ENCODE measurements at regions not wholly inside any gene's neighbourhood (a gene's known extent, or its start where the extent isn't known, plus 50 kb on each side); places are given as distances from the start of the nearest gene placed in this dataset.
"Not testable (repeated sequence)": the region's sequence is repeated elsewhere in the genome, so short reads cannot be mapped to it uniquely, and the experiment has no call there.

DNA sequence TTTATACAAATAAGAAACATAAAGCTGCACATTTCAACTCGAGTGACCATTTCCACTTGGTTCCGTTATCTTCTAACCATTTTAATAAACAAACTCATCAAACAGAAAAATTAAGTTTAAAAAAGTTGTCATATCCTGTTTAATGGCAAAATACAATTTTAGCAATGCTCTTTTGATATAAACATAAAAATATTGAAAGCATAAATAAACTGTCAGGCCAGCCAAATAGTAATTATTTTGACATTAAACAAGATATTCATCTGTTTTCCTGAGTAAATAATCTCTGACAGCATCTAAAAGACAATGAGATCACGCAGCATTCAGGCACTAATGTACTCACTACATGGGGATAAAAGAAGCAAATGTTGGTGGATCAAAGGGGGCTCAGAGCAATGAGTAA lies 145.3 kb upstream of the ATP5MC3 start:
- H3K4me1 ChIP-seq (ENCODE audit: control insufficient read depth in 4 of 4, insufficient read depth in 4 of 4, low read length in 3 of 4), result no peaks in the 10 kb centered on the region
- no peak overlapping the region for H3K9ac ChIP-seq (ENCODE audit: low read depth in 1 of 2, low read length in 2 of 2)
- no peak overlapping the region for H3K4me3 ChIP-seq (ENCODE audit: low read depth in 1 of 3, low read length in 3 of 3)
- WGBS, result 78% methylated on average over 3 of the region's 3 CpGs
- peaks cover 0 to 7% (median 2%) of the 10 kb centered on the region in 4 donors for H3K27me3 ChIP-seq (ENCODE audit: control insufficient read depth in 4 of 4, insufficient read depth in 4 of 4, low read length in 3 of 4)
- no peak for DNase-seq (ENCODE audit: low spot score)
- H3K9me3 ChIP-seq (ENCODE audit: control insufficient read depth in 4 of 4, low read length in 3 of 4), result peaks cover 0 to 2% (median 0%) of the 10 kb centered on the region in 4 donors
- H3K36me3 ChIP-seq (ENCODE audit: control insufficient read depth in 4 of 4, insufficient read depth in 3 of 4, low read depth in 1 of 4, low read length in 3 of 4), result no peaks in the 10 kb centered on the region
- TF ChIP-seq TAF1 (conservative IDR thresholded peaks at IDR 0.05) (no peak), ZBTB33 (IDR thresholded peaks at IDR 0.05) (no peak), FOXA1 (IDR thresholded peaks at IDR 0.05) (no peak), HNF4G (IDR thresholded peaks at IDR 0.05) (no peak), JUND (IDR thresholded peaks at IDR 0.05) (no peak), FOXA2 (IDR thresholded peaks at IDR 0.05) (no peak), EGR1 (IDR thresholded peaks at IDR 0.05; ENCODE audit: low read depth in 2 of 2) (no peak)
- TF ChIP-seq, protein P1, sequence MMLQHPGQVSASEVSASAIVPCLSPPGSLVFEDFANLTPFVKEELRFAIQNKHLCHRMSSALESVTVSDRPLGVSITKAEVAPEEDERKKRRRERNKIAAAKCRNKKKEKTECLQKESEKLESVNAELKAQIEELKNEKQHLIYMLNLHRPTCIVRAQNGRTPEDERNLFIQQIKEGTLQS (IDR thresholded peaks at IDR 0.05), result no peak
- TF ChIP-seq, protein P2, sequence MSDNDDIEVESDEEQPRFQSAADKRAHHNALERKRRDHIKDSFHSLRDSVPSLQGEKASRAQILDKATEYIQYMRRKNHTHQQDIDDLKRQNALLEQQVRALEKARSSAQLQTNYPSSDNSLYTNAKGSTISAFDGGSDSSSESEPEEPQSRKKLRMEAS (IDR thresholded peaks at IDR 0.05), result no peak
- no peak overlapping the region for H3K27ac ChIP-seq (ENCODE audit: low read depth in 1 of 2, low read length in 2 of 2)

DNA sequence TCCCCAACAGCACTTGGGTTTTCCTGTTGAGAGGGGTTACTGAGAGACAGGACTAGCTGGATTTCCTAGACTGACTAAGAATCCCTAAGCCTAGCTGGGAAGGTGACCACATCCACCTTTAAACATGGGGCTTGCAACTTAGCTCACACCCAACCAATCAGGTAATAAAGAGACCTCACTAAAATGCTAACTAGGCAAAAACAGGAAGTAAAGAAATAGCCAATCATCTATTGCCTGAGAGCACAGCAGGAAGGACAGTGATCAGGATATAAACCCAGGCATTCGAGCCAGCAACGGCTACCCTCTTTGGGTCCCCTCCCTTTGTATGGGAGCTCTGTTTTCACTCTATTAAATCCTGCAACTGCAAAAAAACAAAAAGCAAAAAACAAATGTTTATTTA lies 144.7 kb upstream of the ATP5MC3 start:
- not testable (repeated sequence) for H3K27me3 ChIP-seq (ENCODE audit: control insufficient read depth in 4 of 4, insufficient read depth in 4 of 4, low read length in 3 of 4); H3K36me3 ChIP-seq (ENCODE audit: control insufficient read depth in 4 of 4, insufficient read depth in 3 of 4, low read depth in 1 of 4, low read length in 3 of 4); H3K4me1 ChIP-seq (ENCODE audit: control insufficient read depth in 4 of 4, insufficient read depth in 4 of 4, low read length in 3 of 4); H3K9me3 ChIP-seq (ENCODE audit: control insufficient read depth in 4 of 4, low read length in 3 of 4); DNase-seq (ENCODE audit: low spot score); H3K9ac ChIP-seq (ENCODE audit: low read depth in 1 of 2, low read length in 2 of 2); H3K4me3 ChIP-seq (ENCODE audit: low read depth in 1 of 3, low read length in 3 of 3); H3K27ac ChIP-seq (ENCODE audit: low read depth in 1 of 2, low read length in 2 of 2)
- 73% methylated on average over 2 of the region's 2 CpGs for WGBS

DNA sequence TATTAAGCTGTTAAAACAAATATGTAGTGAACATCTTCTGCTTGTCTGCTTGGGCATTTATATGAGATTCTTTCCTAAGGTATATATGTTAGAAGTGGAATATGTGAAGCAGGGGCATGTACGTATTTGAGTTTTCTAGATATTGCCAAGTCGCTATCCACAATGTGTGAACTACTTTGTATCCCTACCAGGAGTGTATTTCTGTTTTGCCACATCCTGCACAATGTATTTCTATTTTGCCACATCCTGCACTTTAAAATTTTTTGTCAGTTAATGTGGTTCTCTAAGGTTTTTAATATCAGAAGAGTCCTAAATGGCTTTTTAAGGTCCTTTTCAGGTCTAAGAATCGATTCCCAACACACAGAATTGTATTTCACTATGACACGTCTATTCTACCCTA lies 141.7 kb upstream of the ATP5MC3 start:
- H3K27ac ChIP-seq (ENCODE audit: low read depth in 1 of 2, low read length in 2 of 2), result no peak overlapping the region
- no peak overlapping the region for H3K4me3 ChIP-seq (ENCODE audit: low read depth in 1 of 3, low read length in 3 of 3)
- peaks cover 0 to 7% (median 3%) of the 10 kb centered on the region in 4 donors for H3K27me3 ChIP-seq (ENCODE audit: control insufficient read depth in 4 of 4, insufficient read depth in 4 of 4, low read length in 3 of 4)
- no peak for DNase-seq (ENCODE audit: low spot score)
- WGBS, result 80% methylated on average over 4 of the region's 4 CpGs
- no peak overlapping the region for H3K9ac ChIP-seq (ENCODE audit: low read depth in 1 of 2, low read length in 2 of 2)
- no peaks in the 10 kb centered on the region for H3K4me1 ChIP-seq (ENCODE audit: control insufficient read depth in 4 of 4, insufficient read depth in 4 of 4, low read length in 3 of 4)
- peaks cover 0 to 2% (median 0%) of the 10 kb centered on the region in 4 donors for H3K9me3 ChIP-seq (ENCODE audit: control insufficient read depth in 4 of 4, low read length in 3 of 4)
- no peaks in the 10 kb centered on the region for H3K36me3 ChIP-seq (ENCODE audit: control insufficient read depth in 4 of 4, insufficient read depth in 3 of 4, low read depth in 1 of 4, low read length in 3 of 4)
- TF ChIP-seq, protein P2 (IDR thresholded peaks at IDR 0.05), result no peak
- TF ChIP-seq, protein P3, sequence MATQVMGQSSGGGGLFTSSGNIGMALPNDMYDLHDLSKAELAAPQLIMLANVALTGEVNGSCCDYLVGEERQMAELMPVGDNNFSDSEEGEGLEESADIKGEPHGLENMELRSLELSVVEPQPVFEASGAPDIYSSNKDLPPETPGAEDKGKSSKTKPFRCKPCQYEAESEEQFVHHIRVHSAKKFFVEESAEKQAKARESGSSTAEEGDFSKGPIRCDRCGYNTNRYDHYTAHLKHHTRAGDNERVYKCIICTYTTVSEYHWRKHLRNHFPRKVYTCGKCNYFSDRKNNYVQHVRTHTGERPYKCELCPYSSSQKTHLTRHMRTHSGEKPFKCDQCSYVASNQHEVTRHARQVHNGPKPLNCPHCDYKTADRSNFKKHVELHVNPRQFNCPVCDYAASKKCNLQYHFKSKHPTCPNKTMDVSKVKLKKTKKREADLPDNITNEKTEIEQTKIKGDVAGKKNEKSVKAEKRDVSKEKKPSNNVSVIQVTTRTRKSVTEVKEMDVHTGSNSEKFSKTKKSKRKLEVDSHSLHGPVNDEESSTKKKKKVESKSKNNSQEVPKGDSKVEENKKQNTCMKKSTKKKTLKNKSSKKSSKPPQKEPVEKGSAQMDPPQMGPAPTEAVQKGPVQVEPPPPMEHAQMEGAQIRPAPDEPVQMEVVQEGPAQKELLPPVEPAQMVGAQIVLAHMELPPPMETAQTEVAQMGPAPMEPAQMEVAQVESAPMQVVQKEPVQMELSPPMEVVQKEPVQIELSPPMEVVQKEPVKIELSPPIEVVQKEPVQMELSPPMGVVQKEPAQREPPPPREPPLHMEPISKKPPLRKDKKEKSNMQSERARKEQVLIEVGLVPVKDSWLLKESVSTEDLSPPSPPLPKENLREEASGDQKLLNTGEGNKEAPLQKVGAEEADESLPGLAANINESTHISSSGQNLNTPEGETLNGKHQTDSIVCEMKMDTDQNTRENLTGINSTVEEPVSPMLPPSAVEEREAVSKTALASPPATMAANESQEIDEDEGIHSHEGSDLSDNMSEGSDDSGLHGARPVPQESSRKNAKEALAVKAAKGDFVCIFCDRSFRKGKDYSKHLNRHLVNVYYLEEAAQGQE (IDR thresholded peaks at IDR 0.05), result no peak
- TF ChIP-seq RAD21 (IDR thresholded peaks at IDR 0.05) (no peak), SP1 (IDR thresholded peaks at IDR 0.05) (no peak), GABPA (IDR thresholded peaks at IDR 0.05 in 1 of 2, conservative IDR thresholded peaks at IDR 0.05 in 1 of 2) (no peak), FOXA2 (IDR thresholded peaks at IDR 0.05) (no peak), EGR1 (IDR thresholded peaks at IDR 0.05; ENCODE audit: low read depth in 2 of 2) (no peak), JUND (IDR thresholded peaks at IDR 0.05) (no peak), ZBTB33 (IDR thresholded peaks at IDR 0.05) (no peak), TAF1 (conservative IDR thresholded peaks at IDR 0.05) (no peak), FOXA1 (IDR thresholded peaks at IDR 0.05) (no peak), NR2F2 (IDR thresholded peaks at IDR 0.05) (no peak), RXRA (IDR thresholded peaks at IDR 0.05) (no peak), HNF4A (conservative IDR thresholded peaks at IDR 0.05) (no peak), YY1 (IDR thresholded peaks at IDR 0.05) (no peak)
- TF ChIP-seq, protein P1 (IDR thresholded peaks at IDR 0.05), result no peak
- TF ChIP-seq, protein P4, sequence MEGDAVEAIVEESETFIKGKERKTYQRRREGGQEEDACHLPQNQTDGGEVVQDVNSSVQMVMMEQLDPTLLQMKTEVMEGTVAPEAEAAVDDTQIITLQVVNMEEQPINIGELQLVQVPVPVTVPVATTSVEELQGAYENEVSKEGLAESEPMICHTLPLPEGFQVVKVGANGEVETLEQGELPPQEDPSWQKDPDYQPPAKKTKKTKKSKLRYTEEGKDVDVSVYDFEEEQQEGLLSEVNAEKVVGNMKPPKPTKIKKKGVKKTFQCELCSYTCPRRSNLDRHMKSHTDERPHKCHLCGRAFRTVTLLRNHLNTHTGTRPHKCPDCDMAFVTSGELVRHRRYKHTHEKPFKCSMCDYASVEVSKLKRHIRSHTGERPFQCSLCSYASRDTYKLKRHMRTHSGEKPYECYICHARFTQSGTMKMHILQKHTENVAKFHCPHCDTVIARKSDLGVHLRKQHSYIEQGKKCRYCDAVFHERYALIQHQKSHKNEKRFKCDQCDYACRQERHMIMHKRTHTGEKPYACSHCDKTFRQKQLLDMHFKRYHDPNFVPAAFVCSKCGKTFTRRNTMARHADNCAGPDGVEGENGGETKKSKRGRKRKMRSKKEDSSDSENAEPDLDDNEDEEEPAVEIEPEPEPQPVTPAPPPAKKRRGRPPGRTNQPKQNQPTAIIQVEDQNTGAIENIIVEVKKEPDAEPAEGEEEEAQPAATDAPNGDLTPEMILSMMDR (IDR thresholded peaks at IDR 0.05; ENCODE audit: low read depth, low read length, missing input control), result no peak
